ENCODE measurements at regions not wholly inside any gene's neighbourhood (a gene's known extent, or its start where the extent isn't known, plus 50 kb on each side); places are given as distances from the start of the nearest gene placed in this dataset.
"Not testable (repeated sequence)": the region's sequence is repeated elsewhere in the genome, so short reads cannot be mapped to it uniquely, and the experiment has no call there.

- no peak for FAIRE-seq
These were observed 274.2 kb downstream of the ABCC12 start for GRCh38 chr16:47881574-47881973.

GRCh38 chr16:47880653-47881052, 275.1 kb downstream of the ABCC12 start:
- TF ChIP-seq POLR2A (IDR thresholded peaks at IDR 0.05; ENCODE audit: low read depth, low read length): no peak
- FAIRE-seq (no peak), DNase-seq (ENCODE audit: insufficient read length, low spot score) (no peak)

More at GRCh38 chr16:47881574-47881973, 274.2 kb downstream of the ABCC12 start:
- no peak for DNase-seq (ENCODE audit: insufficient read length, low spot score)
- TF ChIP-seq POLR2A (IDR thresholded peaks at IDR 0.05; ENCODE audit: low read depth, low read length): no peak

GRCh38 chr16:47877166-47877565, 278.6 kb downstream of the ABCC12 start:
- DNase-seq (ENCODE audit: insufficient read length, low spot score) (no peak), FAIRE-seq (no peak)
- no peak for TF ChIP-seq POLR2A (IDR thresholded peaks at IDR 0.05; ENCODE audit: low read depth, low read length)

- FAIRE-seq (no peak), DNase-seq (ENCODE audit: insufficient read length, low spot score) (no peak)
- no peak for TF ChIP-seq POLR2A (IDR thresholded peaks at IDR 0.05; ENCODE audit: low read depth, low read length)
These were observed 279.3 kb downstream of the ABCC12 start for GRCh38 chr16:47876511-47876910.

- DNase-seq (ENCODE audit: insufficient read length, low spot score): no peak
- no peak for TF ChIP-seq POLR2A (IDR thresholded peaks at IDR 0.05; ENCODE audit: low read depth, low read length)
- FAIRE-seq: no peak
These were observed 282.4 kb downstream of the ABCC12 start for GRCh38 chr16:47873434-47873833.

- FAIRE-seq (peak; percentile 41), DNase-seq (ENCODE audit: insufficient read length, low spot score) (no peak)
- no peak for TF ChIP-seq POLR2A (IDR thresholded peaks at IDR 0.05; ENCODE audit: low read depth, low read length)
These were observed 283.6 kb downstream of the ABCC12 start for GRCh38 chr16:47872225-47872624.

- no peak for TF ChIP-seq POLR2A (IDR thresholded peaks at IDR 0.05; ENCODE audit: low read depth, low read length)
- no peak for FAIRE-seq
- no peak for DNase-seq (ENCODE audit: insufficient read length, low spot score)
These were observed 289.4 kb downstream of the ABCC12 start for GRCh38 chr16:47866423-47866822.

GRCh38 chr16:47865337-47865855, 290.4 kb downstream of the ABCC12 start:
- no peak for TF ChIP-seq POLR2A (IDR thresholded peaks at IDR 0.05; ENCODE audit: low read depth, low read length)
- DNase-seq (ENCODE audit: insufficient read length, low spot score) (no peak), FAIRE-seq (no peak)

- DNase-seq (ENCODE audit: insufficient read length, low spot score); FAIRE-seq: not testable (repeated sequence)
These were observed 291.5 kb downstream of the ABCC12 start for GRCh38 chr16:47864262-47864661.

- no peak for DNase-seq (ENCODE audit: insufficient read length, low spot score)
- TF ChIP-seq POLR2A (IDR thresholded peaks at IDR 0.05; ENCODE audit: low read depth, low read length): no peak
- FAIRE-seq: no peak
These were observed 293.8 kb downstream of the ABCC12 start for GRCh38 chr16:47861999-47862398.

GRCh38 chr16:47858333-47858982, 297.3 kb downstream of the ABCC12 start:
- DNase-seq (ENCODE audit: insufficient read length, low spot score) (no peak), FAIRE-seq (no peak)

GRCh38 chr16:47855431-47855830, 300.4 kb downstream of the ABCC12 start:
- no peak for TF ChIP-seq POLR2A (IDR thresholded peaks at IDR 0.05; ENCODE audit: low read depth, low read length)
- DNase-seq (ENCODE audit: insufficient read length, low spot score): no peak
- FAIRE-seq: no peak

More at GRCh38 chr16:47858333-47858982, 297.3 kb downstream of the ABCC12 start:
- TF ChIP-seq POLR2A (IDR thresholded peaks at IDR 0.05; ENCODE audit: low read depth, low read length): no peak

GRCh38 chr16:47854737-47855136, 301.1 kb downstream of the ABCC12 start:
- FAIRE-seq (no peak), DNase-seq (ENCODE audit: insufficient read length, low spot score) (no peak)
- TF ChIP-seq POLR2A (IDR thresholded peaks at IDR 0.05; ENCODE audit: low read depth, low read length): no peak

GRCh38 chr16:47852991-47853390, 302.8 kb downstream of the ABCC12 start:
- FAIRE-seq: no peak
- no peak for TF ChIP-seq POLR2A (IDR thresholded peaks at IDR 0.05; ENCODE audit: low read depth, low read length)
- DNase-seq (ENCODE audit: insufficient read length, low spot score): no peak

- TF ChIP-seq POLR2A (IDR thresholded peaks at IDR 0.05; ENCODE audit: low read depth, low read length): no peak
- FAIRE-seq (no peak), DNase-seq (ENCODE audit: insufficient read length, low spot score) (no peak)
These were observed 304.6 kb downstream of the ABCC12 start for GRCh38 chr16:47851146-47851545.
